RWPE2 (cell line): ENCODE measurements at regions not wholly inside any gene's neighbourhood (a gene's known extent, or its start where the extent isn't known, plus 50 kb on each side); places are given as distances from the start of the nearest gene placed in this dataset.

ENCODE experiments used
- ATAC-seq: fragments of 200-7000 bp; cut with Tn5 transposase; 3 replicates; pipeline ENCODE4 v1.9.1; 2021; ENCODE audit warnings: low read depth
- DNase-seq: peaks from one replicate; pipeline ENCODE4 v3.0.0-alpha.2; 2020; ENCODE audit warnings: low spot score
- H3K27ac ChIP-seq: fragments of 450-650 bp; 2 replicates; pipeline ENCODE4 v1.5.1; 2017; ENCODE audit warnings: mild to moderate bottlenecking; ENCODE audit not compliant: poor library complexity, severe bottlenecking
- H3K27me3 ChIP-seq: fragments of 250-450 bp; sonication (Bioruptor Pico); 2 replicates; pipeline ENCODE4 v1.5.1; 2021; ENCODE audit warnings: mild to moderate bottlenecking, moderate library complexity; ENCODE audit not compliant: insufficient read depth, poor library complexity, severe bottlenecking
- H3K36me3 ChIP-seq: fragments of 250-450 bp; sonication (Bioruptor Pico); 2 replicates; pipeline ENCODE4 v1.5.1; 2020; ENCODE audit warnings: low read depth, mild to moderate bottlenecking, moderate library complexity
- H3K4me1 ChIP-seq: fragments of 250-450 bp; sonication (Bioruptor Pico); 2 replicates; pipeline ENCODE4 v1.5.1; 2021; ENCODE audit warnings: mild to moderate bottlenecking, moderate library complexity; ENCODE audit not compliant: insufficient read depth, poor library complexity, severe bottlenecking
- H3K4me3 ChIP-seq: fragments of 250-450 bp; sonication (Bioruptor Pico); 2 replicates; pipeline ENCODE4 v1.5.1; 2021; ENCODE audit warnings: mild to moderate bottlenecking, moderate library complexity; ENCODE audit not compliant: severe bottlenecking
- H3K9me3 ChIP-seq: fragments of 250-450 bp; sonication (Bioruptor Pico); 2 replicates; pipeline ENCODE4 v1.5.1; 2021; ENCODE audit warnings: mild to moderate bottlenecking, moderate library complexity; ENCODE audit not compliant: severe bottlenecking
- TF ChIP-seq, protein P1 (sequence below): fragments of 450-650 bp; IDR thresholded peaks from one replicate; pipeline ENCODE4 v1.5.1; 2017; ENCODE audit warnings: mild to moderate bottlenecking, moderate library complexity; ENCODE audit not compliant: poor library complexity, severe bottlenecking

DNA sequence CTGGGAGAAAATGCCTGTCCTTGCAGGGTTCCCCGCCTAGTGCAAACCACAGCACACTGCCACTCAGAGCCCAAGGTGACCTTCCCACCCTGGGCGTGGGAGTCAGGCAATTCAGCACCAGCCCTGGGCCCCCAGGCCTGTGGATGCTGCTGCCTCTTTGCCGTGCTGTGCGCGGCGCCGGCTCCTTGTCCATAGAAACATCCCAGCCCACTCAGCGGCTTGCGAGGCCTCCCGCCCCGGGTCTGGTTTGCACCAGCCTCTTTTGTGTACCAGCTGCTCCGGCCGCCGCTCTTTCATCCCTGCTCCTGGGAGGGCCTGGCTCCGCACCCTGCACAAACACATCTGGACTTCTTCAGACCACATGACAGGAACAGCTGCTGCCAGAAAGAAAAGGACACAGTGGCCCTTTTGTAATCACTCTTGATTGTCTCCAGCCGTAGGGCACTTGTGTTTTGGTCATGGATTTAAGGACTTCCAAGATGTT is 75.4 kb upstream of the SDK2 start:
- H3K27me3 ChIP-seq, result no peaks in the 10 kb centered on the region
- H3K36me3 ChIP-seq, result no peaks in the 10 kb centered on the region
- no peak overlapping the region for H3K27ac ChIP-seq
- DNase-seq (no peak), ATAC-seq (no peak)
- TF ChIP-seq, protein P1, sequence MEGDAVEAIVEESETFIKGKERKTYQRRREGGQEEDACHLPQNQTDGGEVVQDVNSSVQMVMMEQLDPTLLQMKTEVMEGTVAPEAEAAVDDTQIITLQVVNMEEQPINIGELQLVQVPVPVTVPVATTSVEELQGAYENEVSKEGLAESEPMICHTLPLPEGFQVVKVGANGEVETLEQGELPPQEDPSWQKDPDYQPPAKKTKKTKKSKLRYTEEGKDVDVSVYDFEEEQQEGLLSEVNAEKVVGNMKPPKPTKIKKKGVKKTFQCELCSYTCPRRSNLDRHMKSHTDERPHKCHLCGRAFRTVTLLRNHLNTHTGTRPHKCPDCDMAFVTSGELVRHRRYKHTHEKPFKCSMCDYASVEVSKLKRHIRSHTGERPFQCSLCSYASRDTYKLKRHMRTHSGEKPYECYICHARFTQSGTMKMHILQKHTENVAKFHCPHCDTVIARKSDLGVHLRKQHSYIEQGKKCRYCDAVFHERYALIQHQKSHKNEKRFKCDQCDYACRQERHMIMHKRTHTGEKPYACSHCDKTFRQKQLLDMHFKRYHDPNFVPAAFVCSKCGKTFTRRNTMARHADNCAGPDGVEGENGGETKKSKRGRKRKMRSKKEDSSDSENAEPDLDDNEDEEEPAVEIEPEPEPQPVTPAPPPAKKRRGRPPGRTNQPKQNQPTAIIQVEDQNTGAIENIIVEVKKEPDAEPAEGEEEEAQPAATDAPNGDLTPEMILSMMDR, result no peak
- H3K4me3 ChIP-seq, result no peak overlapping the region
- no peaks in the 10 kb centered on the region for H3K9me3 ChIP-seq
- H3K4me1 ChIP-seq, result no peaks in the 10 kb centered on the region

DNA sequence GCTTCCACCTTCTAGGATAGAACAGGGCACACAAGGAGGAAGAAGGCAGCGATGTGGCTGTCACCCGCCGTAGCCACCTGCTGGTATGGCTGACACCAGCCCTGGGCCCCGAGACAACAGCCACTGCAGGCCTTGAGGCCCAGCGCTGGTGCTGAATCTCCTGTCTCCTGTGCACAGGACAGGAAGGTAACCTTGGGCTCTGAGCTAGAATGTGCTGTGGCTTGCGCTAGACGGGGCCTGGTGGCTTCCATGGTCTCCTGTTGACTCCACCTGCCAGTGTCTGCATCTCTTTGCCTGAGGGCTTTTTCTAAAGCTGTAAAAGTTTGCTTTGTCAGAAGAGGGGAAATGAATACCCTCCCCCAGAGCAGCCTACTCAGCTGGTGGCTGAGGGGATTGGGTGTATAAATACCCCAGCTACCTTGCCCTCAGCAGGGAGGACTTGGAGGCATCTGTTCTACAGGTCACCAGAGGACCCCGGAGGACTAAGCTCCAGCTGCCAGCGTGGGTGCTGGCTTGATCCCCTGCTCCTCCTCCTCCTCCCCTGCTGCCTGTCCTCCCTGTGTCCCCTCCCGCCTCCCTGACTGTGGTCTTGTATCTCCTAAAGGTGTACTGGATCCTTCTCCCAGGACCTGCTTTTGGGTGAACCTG is 76.1 kb upstream of the SDK2 start:
- no peak; the same call in 2 of the 3 replicates for ATAC-seq
- Histone ChIP-seq H3K9me3 (no peaks in the 10 kb centered on the region), H3K27me3 (no peaks in the 10 kb centered on the region), H3K36me3 (no peaks in the 10 kb centered on the region), H3K4me3 (no peak overlapping the region), H3K27ac (no peak overlapping the region), H3K4me1 (no peaks in the 10 kb centered on the region)
- TF ChIP-seq, protein P1, result no peak
- no peak for DNase-seq

DNA sequence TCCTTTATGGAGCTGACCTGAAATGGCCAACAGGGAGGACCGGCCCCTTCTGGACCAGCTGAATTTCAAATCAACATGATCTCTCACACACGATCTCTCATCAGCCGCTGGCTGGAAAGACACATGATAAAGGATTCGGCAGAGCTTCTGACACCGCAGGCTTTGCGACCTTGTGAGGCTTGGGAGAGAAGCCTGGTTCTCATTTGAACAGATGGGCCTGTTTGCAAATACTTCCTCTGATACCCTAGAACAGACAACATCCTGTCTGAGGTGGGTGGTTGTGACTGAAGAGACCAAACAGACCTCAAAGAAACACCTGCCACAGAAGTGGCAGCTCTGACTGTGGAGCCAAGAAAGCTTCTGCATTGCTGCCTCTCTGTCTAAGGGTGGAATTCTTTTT is 77.9 kb upstream of the SDK2 start:
- TF ChIP-seq, protein P1, result no peak
- no peak overlapping the region for H3K27ac ChIP-seq
- H3K36me3 ChIP-seq, result no peaks in the 10 kb centered on the region
- no peaks in the 10 kb centered on the region for H3K27me3 ChIP-seq
- H3K9me3 ChIP-seq, result no peaks in the 10 kb centered on the region
- H3K4me3 ChIP-seq, result no peak overlapping the region
- DNase-seq, result no peak
- no peaks in the 10 kb centered on the region for H3K4me1 ChIP-seq
- no peak for ATAC-seq

DNA sequence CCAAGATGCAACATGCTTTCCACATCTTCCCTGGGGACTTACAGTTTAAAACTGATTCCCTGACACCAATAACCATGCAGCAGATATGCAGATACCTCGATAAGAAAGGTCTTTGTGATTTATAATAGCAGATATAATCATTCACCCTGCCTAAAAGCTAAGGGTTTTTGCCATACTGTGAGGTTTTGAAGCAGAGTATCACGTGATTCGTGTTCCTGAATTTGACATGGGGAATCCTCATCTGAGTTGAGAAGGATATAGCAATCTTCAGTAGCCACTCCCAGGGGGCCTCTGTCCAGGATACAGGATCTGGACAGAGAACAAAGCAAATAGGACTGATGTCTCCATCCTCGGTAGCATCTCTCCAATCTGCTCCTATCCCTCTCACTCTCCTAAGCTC is 79.1 kb upstream of the SDK2 start:
- Histone ChIP-seq H3K4me3 (no peak overlapping the region), H3K27me3 (no peaks in the 10 kb centered on the region), H3K36me3 (no peaks in the 10 kb centered on the region), H3K27ac (no peak overlapping the region), H3K9me3 (no peaks in the 10 kb centered on the region), H3K4me1 (no peaks in the 10 kb centered on the region)
- ATAC-seq (no peak), DNase-seq (no peak)
- TF ChIP-seq, protein P1, result no peak

DNA sequence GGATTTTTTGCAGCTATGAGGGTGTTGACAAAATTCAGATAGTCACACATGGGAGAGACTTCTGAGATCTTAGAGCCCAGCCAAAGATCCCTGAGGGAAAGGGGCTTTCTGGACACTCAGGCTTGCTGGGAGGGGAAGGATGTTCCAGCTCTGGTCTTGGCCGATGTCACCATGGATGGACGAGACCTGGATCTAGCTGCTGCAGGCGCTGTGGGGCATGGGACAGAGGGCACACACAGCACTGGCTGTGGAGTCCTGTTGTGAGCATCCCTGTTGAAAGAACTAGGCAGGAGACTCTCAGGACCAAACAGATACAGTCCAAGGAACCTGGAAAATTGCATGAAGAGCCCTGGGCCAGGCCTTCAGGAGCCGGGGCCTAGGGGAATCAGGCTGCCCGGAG is 80.1 kb upstream of the SDK2 start:
- Histone ChIP-seq H3K9me3 (no peaks in the 10 kb centered on the region), H3K36me3 (no peaks in the 10 kb centered on the region), H3K27ac (no peak overlapping the region), H3K27me3 (no peaks in the 10 kb centered on the region), H3K4me1 (no peaks in the 10 kb centered on the region), H3K4me3 (no peak overlapping the region)
- no peak for DNase-seq
- TF ChIP-seq, protein P1, result no peak
- ATAC-seq, result no peak
